HFF-Myc (cell line): ENCODE measurements at regions not wholly inside any gene's neighbourhood (a gene's known extent, or its start where the extent isn't known, plus 50 kb on each side); places are given as distances from the start of the nearest gene placed in this dataset.

ENCODE experiments used
- DNase-seq: peaks from one replicate; pipeline ENCODE4 v3.0.0-alpha.2; 2011; ENCODE audit warnings: low read depth; ENCODE audit errors: extremely low read depth
- H3K4me3 ChIP-seq: replicated peaks from 2 replicates; pipeline ENCODE4 v1.5.1; 2011; ENCODE audit warnings: low read depth, mild to moderate bottlenecking, control low read depth, low read length
- CTCF ChIP-seq: IDR thresholded peaks from 2 replicates; pipeline ENCODE4 v1.5.1; 2012; ENCODE audit warnings: mild to moderate bottlenecking, low read depth, low read length, control low read depth; ENCODE audit errors: missing control alignments

GRCh38 chr19:31801611-31802010, 452.4 kb upstream of the TSHZ3 start:
- TF ChIP-seq CTCF, result no peak
- no peak for DNase-seq
- no peak overlapping the region for H3K4me3 ChIP-seq

GRCh38 chr19:31803835-31804446, 454.7 kb upstream of the TSHZ3 start:
- no peak for DNase-seq
- TF ChIP-seq CTCF, result no peak
- H3K4me3 ChIP-seq, result no peak overlapping the region

GRCh38 chr19:31804668-31805067, 455.4 kb upstream of the TSHZ3 start:
- H3K4me3 ChIP-seq, result no peak overlapping the region
- DNase-seq, result no peak
- no peak for TF ChIP-seq CTCF

GRCh38 chr19:31810536-31811109, 461.4 kb upstream of the TSHZ3 start:
- TF ChIP-seq CTCF, result no peak
- no peak overlapping the region for H3K4me3 ChIP-seq
- DNase-seq, result no peak

GRCh38 chr19:31817971-31818797, 468.9 kb upstream of the TSHZ3 start:
- no peak overlapping the region for H3K4me3 ChIP-seq
- TF ChIP-seq CTCF, result no peak
- DNase-seq, result no peak

GRCh38 chr19:31818798-31819105, 469.5 kb upstream of the TSHZ3 start:
- DNase-seq, result no peak
- no peak for TF ChIP-seq CTCF
- no peak overlapping the region for H3K4me3 ChIP-seq
